IPS DF 19.7 (cell line): ENCODE measurements at regions not wholly inside any gene's neighbourhood (a gene's known extent, or its start where the extent isn't known, plus 50 kb on each side); places are given as distances from the start of the nearest gene placed in this dataset.

Source experiments
- DNase-seq: peaks from one replicate; pipeline ENCODE4 v3.0.0-alpha.2; 2013; ENCODE audit warnings: low read depth, low spot score

DNA sequence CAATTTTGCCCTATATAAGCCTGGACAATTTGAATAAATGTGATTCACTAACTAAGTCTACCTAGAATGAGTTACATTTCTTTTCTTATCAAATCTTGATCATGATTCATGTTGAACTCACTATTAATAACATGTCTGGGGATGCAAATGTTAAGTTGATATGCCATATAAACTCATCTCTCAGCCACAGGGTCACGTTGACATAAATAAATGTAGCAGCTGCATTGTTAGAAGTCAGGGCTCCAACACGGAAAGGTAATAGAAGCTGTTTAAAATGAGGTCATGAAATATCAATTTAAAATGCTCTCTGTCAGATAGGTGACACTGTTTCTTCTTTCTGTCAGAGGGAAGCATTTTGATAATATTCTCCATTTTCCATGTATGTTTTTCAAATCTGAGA, 521.9 kb downstream of the CCDC85A start:
- DNase-seq: no peak

DNA sequence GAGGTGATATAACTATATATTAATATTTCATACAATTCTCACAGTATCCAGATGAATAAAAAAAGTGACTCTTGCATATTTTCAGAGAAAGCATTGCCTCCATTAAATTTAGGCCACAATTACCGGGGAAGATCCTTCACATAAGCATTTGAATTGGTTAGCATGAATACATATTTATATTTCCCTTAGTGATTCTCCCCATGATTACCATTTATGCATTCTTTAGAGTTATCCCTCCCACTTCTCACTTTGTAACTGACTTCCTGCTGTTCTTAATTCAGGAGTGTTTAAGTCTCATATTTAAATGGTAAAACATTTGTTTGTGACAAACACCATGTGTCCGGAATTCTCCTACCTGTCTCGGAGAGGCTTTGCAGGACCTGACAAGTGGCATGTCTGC, 523.4 kb downstream of the CCDC85A start:
- DNase-seq: no peak

DNA sequence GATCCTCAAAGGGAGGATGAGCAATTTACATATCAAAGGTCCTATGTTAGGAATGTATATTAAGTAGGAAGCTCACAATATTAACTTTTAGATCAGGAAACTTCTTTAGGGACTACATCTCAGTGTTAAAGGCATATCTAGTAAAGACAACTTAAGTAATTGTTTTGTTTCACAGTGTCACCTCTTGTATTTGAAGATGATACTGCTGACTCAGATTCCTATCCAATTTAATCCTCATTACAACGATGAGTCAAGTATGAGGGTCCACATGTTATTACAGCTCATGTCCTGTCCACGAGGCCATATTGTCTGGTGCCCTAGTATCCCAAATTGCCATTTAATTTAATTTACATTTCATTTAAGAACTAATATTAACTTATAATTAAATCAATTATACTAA, 523.9 kb downstream of the CCDC85A start:
- no peak for DNase-seq

DNA sequence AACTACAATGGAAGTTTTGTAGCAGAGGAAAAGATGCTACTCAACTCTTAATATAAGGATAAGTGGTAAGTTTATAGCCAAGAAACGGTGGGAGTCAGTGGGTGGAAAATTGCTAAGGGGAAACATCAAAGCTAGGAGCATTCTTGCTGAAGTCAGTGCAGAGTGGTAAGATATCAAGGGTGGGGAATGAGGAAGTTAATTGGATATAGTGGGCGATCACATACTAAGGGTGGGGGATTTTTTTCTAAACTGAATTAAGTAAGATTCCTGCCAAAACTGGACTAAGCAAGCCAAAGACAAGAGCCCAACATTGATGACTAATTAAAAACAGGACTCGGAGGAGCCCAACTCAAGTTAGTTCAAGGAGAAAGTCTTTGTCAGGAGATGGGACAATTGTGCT, 525.4 kb downstream of the CCDC85A start:
- no peak for DNase-seq

DNA sequence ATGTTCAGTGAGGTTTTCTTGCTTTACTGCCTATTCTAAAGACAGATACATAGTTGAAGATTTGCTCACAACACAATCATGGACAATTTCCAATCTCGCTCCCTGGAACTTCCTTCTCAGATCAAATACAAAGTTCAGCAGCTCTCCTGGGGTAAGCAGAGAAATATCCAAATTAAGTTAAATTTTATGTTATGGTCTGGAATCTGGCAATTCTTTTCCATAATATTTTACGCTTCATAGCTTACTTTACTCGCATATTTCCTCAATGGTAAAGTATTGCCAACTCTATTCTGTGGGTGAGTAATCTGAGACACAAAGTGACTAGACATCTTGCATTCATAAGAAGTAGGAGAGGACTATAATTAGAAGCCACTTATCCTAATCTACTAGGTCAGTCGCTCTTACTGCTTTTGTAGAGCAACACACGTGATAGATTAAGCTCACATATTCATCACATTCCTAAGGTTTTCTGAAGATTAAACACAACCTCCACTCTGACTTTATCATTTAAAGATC, 529.4 kb downstream of the CCDC85A start:
- DNase-seq: no peak

DNA sequence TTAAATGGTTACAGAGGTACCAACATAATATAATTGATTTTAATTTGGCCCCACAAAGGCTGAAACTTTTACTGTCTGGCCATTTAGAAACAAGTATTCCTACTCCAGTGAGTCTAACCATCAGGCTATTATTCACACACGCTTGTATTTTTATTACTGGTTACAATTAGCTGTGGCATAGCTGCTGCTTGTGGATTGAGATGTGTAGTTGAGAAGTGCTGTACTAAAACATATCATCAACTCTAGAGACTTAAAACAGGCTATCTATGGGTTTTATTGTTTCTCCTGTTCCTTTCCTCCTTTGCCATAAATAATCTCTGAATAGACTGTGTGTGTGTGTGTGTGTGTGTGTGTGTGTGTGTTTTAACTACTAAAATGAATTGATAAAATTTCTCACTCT, 530.2 kb downstream of the CCDC85A start:
- DNase-seq: no peak

DNA sequence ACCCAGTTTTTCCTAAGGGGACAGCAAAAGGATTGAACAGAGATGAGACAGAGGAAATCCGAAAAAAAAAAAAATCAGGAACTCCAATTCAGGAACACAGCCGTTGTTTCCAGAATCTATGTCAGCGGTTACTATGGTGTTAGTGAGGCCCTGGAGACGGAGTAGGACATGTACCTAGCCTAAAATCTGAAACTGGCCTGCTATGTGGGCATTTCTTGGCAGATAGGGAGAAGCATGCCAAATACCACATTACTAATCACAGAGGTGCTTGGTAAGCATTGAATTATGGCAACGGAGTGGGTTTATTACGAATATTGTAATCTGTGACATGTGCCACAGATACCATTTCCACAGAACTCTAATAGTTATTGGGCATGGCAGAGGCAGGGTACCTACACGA, 530.6 kb downstream of the CCDC85A start:
- DNase-seq: no peak

DNA sequence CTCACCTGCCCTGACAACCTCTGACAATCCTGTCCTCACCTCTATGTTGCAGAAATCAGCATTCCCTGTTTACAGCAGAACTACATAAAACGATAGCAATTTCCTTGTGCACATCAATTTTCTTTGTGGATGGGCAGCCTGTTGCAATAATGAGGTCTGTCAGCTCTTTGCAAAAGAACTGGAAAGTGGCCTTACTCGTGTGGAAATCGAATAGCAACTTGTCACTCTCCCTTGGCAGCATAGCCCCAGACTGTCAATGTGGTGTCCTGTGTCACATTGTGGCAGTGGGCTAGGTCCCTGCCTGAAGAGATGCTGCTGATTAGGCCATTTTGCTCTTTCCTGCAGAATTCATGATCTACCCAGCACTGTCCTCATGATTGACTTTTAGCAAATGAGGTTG, 531.9 kb downstream of the CCDC85A start:
- DNase-seq: no peak

DNA sequence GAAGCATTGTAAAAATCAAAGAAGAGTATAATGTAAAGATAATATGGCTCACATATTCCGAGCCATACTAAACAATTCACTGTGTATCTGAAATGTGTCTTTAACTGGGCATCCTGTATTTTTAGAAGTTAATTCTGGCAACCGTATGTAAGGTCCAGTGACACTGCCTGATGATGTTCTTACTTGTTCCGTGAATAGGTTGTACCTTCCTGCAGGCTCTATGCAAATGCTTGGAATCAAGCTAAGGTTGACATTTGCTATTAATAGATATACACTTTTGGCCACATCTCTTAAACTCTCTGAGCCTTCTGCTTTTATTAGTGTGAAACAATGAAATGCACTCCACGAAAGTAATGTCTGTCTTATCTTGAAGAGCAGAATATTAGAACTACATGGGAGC, 534.6 kb downstream of the CCDC85A start:
- DNase-seq: no peak

DNA sequence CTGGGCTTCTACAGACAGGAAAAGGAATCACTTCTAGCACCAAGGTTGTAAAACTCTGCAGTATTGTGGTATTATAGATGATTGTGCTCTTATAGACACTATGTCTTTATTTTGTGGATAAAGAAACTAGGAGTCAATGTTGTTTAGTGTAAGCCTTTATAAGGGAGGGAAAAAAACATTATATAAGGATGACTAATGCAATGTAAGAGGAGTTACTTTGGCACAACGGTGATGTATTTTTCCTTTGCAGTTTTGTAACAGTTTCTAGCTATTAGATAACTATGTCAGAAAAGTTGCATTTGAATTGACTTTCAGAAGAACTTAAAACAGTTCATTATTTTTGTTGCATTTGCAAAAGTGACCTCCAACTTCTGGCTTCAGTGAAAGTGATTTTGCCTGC, 545.4 kb downstream of the CCDC85A start:
- DNase-seq: no peak

DNA sequence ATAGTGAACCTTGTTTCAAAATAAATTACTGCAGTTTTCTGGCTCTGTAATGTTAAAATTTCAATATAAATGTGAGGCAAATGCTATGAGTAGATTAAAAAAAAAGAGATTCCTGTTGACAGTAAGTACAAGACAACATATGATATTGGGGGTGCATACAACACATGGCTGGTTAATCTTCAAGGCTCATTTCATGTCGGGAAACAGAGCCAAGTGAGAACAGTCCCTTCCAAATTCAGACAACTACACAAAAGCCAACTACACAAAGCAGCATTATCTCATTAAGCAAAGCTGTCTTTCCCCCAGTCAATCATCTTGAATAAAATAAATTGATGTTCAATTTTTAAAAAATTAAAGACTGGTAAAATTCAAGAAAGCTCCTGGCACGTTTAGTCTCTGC, 549.2 kb downstream of the CCDC85A start:
- no peak for DNase-seq

DNA sequence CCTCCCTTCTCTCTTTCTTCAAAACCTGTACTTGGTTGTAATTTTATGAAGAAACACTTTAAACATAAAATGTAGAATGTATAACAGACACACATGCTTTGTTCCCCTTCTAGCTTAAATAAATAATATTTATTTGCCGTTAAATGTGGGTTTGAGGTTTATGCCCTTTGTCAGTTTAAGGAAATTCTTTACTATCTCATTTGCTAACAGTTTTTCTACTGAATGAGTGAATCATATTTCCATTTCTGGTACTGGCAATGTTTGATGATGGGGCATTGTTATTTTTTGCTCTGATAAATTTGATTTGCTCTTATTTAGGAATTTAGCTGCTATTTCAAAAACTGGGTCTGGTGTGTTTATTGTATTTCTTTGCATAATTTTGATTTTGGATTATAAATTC, 555.6 kb downstream of the CCDC85A start:
- DNase-seq: no peak

DNA sequence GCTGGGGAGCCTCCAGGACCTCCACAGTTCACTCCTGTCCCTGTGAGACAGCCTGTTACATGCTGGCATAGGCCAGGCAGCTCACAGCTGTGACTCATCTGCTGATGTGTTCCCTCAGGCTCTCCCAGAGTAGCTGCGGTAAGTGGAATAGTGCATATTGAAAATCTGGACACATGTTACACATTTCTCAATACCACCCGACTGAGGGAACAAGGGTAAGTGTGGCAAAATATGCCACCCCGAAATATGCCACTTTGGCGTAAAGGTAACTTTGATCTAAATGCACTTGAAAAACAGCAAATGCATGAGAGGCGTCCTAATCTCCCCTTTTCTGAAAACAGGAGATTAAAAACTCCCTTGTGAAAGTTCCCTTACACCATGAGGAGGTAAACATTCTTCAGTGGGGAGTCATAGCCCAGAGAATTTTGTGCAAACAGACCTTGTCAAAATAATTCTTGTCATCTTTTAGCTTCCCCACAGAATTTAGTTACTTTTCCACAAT, 557.9 kb downstream of the CCDC85A start:
- no peak for DNase-seq

DNA sequence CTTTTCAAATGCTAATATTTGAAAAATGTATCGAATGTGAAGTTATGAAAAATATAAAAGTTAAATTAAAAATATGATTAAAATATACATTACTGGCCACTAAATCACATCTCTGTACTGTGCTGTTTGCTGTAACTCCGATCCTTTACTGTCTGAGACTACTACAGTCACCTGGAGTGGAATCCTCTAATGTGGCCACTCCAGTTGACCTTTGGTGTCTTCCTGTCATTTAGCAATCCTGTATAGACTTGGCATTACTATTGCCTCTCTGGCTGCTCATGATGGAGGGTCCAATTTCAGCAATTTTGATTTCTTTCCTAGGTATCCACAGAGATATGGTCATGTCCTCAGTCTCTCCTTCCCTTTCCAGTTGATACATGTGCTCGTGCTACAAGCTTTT, 560.0 kb downstream of the CCDC85A start:
- no peak for DNase-seq

DNA sequence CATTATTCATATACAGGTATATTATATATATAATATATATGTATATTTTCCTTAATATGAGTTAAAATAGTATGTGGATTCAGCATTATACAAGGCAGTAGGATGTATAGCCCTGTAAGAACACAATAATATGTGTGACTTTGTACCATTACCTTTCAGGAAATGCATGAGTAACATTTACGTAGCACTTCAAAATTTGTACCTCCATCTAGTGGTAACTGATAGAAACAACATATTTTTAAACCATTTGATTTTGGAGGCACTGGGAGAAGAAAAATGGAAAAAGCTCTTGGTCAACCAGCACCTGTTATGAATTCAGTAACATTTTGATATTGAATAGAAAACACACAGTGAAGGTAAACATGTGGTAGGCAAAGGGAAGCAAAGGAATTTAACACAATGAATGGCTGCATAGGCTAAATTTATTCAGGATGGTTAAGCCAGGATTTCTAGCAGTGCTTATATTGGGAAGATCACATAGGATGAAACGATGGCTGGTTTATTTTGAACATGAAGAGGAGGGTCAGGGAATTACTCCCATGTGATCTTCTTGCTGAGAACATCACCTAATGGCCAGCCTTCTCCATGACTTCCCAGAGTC, 565.5 kb downstream of the CCDC85A start:
- DNase-seq: no peak

DNA sequence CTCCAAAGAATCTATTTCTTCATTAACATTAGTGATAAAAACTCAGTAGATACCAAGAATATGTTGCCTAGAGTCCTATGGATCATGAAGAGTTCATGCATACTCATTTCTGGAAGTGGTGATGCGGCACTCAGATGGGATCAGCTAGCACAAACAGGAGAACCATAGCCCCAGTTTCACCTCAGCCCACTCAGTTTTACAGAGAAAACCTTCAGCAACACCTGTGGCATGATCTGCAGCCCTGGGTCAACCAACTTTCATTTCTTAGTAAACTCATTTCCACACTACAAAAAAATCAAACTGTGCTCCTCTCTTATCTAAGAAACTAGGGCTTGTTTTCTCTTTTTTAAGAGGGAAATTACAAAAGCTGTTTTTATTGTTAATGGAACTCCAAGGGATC, 569.4 kb downstream of the CCDC85A start:
- DNase-seq: no peak

DNA sequence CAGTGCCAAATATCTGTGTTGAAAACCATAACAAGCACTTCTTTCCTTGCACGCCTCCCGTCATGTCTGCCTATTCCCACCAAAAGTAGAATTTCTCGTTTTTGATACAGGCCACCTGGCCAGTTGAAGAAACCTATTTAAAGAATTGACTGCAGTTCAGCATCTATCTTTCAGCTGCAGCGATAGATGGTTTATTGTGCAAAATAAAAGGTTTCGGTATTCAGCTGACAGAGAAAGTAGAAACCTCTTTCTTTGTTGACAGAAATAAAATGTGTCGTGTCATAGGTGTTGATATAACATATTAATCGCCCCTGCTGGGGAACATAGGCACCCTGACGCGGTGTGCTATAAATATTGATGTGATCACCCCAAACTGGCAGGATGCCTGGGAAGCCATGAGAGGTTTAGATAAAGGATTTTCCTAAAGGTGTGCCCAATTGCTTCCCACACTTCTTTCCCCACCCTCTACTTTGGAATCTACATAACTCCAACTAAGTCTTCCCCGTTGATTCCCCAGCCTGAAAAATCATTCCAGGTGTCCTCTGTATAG, 570.4 kb downstream of the CCDC85A start:
- no peak for DNase-seq

DNA sequence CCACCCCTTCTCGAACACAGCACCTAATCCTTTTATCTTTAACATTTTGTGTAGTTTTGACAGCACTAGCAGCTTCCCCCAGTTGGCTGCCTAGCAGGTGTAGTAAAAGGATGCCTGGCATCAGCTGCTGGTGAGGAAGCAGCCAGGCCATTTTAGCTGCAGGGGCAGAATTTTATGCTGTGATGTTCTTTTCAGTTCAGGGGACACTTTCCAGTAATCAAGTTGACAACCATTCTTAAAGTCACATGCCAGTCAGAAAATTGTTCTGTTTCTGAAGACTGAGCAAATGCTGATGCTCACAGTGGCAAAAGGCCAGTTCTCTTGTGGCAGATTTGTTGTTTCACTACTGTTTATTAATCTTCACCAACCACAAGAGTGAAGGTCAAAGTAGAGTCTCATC, 570.8 kb downstream of the CCDC85A start:
- DNase-seq: no peak

DNA sequence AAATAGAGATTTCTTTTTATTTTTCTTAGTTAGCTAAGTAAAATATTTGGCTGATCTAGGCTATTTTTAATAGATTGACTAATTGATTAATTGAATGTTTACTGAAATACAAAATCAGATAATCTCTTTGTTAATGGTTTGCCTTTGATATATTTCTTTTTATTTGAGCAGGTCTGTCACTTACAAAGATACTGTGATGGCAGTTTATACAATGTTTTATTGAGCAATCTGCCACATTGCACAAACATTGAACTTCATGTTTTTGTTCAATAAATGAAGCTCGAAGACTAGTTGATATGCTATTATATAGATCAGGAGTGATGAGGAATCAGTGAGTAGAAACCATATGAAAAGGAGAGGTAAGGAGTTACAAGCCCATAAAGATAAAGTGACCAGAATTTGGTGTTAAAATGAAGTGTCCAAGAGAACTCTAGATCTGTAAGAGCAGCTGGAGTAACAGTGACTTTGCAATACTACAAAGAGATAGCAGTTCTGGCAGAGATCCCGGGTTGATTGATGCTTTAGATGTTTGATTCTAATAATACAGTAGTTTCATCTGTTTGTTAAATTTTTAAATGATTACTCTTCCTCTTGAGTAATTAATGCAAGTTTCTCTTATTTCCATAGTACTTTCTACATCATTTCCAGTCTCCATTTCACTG, 574.2 kb downstream of the CCDC85A start:
- DNase-seq: no peak

DNA sequence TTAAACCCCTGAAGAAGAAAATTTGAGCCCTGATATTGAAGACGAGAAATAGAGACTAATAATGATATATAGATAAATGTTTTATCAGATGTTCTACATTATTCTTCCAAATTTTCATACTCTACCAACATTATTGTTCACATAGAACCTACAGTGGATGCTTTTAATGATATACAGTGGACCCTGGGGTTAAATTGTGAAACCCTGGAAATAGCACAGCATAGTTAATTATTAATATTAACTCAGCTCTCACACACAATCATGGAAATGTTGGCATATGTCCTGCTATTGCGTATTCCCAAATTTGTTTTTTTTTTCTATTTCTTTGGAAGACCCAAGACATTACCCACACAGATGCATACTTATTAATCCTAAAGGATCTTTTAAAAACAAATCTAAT, 579.9 kb downstream of the CCDC85A start:
- no peak for DNase-seq

DNA sequence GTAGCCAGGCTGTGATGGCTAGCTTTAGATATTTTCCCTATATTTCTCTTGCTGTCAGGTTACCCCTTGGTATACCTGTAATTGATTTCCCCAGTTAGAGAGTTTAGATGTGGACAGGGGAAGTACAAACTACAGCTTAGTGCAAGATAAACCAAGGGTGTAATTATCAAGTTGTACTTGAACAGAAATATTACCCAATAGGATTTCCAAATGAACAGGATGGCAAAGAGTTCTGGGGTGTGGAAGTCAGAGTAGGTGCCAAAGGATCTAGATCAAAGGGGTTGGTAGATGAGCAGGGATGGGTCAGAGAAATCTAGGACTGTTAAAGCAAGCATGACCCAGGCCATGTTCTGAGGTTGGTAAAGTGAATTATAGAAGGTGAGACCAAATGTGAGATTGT, 585.2 kb downstream of the CCDC85A start:
- no peak for DNase-seq

DNA sequence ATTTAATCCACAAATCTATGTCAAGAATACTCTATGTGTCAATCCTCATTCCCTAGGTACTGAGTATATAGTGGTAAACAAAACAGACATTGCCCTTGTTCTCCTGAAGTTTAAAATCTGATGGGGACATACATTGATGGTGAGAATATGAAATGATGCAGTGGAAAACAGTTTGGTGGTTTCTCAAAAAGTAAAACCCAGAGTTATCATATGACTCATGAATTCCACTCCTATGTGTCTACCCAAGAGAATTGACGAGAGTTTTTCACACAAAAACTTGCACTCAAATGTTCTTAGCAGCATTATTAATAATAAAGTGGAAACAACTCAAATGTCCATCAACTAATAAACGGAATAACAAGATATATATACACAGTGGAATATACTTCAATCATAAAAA, 586.7 kb downstream of the CCDC85A start:
- DNase-seq: no peak

DNA sequence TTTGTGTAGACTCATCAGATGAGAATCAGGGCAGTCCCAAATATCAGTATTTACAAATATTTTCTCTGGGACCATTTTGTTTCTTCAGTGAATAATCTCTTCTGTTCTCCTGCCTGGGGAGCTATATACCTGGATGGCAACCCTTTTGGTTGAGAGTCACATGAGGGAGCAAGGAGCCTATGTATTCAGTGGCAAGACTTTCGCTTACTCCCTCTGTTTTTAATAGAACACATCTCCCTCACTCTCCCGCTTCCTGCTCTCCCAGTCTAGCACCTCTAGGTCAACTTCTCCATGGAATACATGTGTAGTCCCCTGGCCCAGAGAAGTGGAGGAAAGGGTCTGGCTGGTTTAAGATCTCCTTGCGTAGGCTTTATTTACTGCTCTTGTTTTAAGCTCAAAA, 600.3 kb downstream of the CCDC85A start:
- DNase-seq: no peak
